ENCODE measurements at regions not wholly inside any gene's neighbourhood (a gene's known extent, or its start where the extent isn't known, plus 50 kb on each side); places are given as distances from the start of the nearest gene placed in this dataset.

DNA sequence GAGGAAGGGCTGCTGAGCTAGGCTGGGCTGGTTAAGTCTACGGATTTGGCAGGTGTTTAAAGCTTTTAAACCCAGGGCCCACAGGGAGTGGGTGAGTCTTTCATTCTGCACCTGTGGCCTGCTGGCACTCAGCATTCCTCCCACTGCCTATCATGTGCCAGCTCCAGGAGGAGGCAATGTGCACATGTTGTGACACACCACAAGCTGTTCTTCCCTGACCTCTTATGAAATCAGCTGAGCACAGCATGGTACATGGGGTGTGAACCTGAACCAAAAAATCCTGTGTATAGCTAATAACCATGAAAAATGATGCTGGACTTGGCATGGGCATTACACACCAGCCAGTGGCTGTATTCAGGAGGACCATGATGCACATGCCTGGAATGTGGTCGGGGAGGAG, 297.9 kb upstream of the MMADHC start:
- TF ChIP-seq, protein P1, sequence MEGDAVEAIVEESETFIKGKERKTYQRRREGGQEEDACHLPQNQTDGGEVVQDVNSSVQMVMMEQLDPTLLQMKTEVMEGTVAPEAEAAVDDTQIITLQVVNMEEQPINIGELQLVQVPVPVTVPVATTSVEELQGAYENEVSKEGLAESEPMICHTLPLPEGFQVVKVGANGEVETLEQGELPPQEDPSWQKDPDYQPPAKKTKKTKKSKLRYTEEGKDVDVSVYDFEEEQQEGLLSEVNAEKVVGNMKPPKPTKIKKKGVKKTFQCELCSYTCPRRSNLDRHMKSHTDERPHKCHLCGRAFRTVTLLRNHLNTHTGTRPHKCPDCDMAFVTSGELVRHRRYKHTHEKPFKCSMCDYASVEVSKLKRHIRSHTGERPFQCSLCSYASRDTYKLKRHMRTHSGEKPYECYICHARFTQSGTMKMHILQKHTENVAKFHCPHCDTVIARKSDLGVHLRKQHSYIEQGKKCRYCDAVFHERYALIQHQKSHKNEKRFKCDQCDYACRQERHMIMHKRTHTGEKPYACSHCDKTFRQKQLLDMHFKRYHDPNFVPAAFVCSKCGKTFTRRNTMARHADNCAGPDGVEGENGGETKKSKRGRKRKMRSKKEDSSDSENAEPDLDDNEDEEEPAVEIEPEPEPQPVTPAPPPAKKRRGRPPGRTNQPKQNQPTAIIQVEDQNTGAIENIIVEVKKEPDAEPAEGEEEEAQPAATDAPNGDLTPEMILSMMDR (IDR thresholded peaks at IDR 0.05; ENCODE audit: extremely low read depth, insufficient read depth, missing control alignments): no peak
- no peak for DNase-seq (ENCODE audit: low spot score)
- in situ Hi-C loops (cut with MboI; ENCODE audit: low pct_unique_long_range_greater_than_20kb, low sequenced_read_pairs, unreplicated experiment): no loop called here

DNA sequence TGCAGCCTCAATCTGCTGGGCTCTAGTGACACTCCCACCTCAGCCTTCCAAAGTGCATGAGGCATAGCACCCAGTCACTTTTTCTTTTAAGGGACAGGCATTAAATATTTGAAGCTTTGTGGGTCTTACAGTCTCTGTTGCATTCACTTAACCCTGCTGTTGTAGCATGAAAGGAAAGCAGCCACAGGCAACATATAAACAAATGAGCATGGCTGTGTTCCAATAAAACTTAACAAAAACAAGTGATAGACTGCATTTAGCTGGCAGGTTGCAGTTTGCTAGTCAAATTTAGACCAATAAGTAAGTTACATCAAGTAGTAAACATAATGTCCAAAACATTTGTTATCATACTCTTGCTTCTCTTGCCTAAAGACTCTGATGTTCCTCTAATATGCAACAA, 297.3 kb upstream of the MMADHC start:
- in situ Hi-C loops (cut with MboI; ENCODE audit: low pct_unique_long_range_greater_than_20kb, low sequenced_read_pairs, unreplicated experiment): no loop called here
- TF ChIP-seq, protein P1 (IDR thresholded peaks at IDR 0.05; ENCODE audit: extremely low read depth, insufficient read depth, missing control alignments): no peak
- DNase-seq (ENCODE audit: low spot score): no peak

DNA sequence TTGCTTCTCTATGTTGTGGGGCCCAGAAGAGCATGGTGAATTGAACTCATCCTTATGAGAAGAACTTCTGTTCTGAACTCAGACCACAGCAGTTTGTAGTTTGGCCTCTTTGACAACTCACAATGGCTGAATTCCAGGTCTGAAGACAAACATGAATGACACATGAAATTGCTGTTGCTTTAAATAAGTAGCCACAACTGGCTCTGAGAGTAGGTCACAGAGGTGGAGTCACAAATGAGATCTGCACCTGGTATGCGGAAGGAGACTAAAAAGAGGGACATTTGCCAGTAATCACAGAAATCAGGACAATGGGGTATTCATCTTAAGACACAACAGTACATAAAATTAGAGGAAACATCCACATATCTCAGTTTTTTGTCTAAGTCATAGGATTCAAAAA, 290.3 kb upstream of the MMADHC start:
- DNase-seq (ENCODE audit: low spot score): no peak
- TF ChIP-seq, protein P1 (IDR thresholded peaks at IDR 0.05; ENCODE audit: extremely low read depth, insufficient read depth, missing control alignments): no peak
- in situ Hi-C loops (cut with MboI; ENCODE audit: low pct_unique_long_range_greater_than_20kb, low sequenced_read_pairs, unreplicated experiment): no loop called here

DNA sequence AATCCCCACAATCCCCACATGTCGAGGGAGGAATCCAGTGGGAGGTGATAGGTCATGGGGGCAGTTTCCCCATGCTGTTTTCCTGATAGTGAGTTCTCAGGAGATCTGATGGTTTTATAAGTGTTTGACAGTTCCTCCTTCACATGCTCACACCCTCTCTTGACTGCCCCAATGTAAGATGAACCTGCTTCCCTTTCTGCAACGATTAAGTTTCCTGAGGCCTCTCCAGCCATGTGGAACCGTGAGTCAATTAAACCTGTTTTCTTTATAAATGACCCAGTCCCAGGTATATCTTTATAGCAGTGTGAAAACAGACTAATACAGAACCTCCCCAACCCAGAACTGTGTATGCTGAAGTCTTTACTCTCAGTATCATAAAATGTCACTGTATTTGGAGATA, 289.5 kb upstream of the MMADHC start:
- in situ Hi-C loops (cut with MboI; ENCODE audit: low pct_unique_long_range_greater_than_20kb, low sequenced_read_pairs, unreplicated experiment): no loop called here
- no peak for DNase-seq (ENCODE audit: low spot score)
- TF ChIP-seq, protein P1 (IDR thresholded peaks at IDR 0.05; ENCODE audit: extremely low read depth, insufficient read depth, missing control alignments): no peak

DNA sequence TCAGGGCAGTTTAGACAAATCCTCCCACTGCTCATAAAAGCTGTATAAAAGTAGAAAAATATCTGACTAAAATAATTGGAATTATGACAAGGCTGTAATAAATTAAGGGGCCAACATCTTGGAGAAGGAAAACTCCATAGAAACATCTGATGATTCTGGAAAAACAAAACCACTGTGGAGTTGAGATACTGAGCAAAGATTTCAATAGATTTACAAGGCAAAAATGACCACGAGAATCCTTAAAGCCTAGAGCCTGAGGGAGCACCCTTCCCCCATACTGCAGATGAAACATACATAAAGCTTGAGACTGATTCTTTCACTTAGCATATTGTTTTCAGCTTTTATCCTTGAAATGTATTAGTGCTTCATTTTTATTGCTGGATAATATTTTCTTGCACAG, 286.4 kb upstream of the MMADHC start:
- TF ChIP-seq, protein P1 (IDR thresholded peaks at IDR 0.05; ENCODE audit: extremely low read depth, insufficient read depth, missing control alignments): no peak
- DNase-seq (ENCODE audit: low spot score): no peak
- in situ Hi-C loops (cut with MboI; ENCODE audit: low pct_unique_long_range_greater_than_20kb, low sequenced_read_pairs, unreplicated experiment): no loop called here

DNA sequence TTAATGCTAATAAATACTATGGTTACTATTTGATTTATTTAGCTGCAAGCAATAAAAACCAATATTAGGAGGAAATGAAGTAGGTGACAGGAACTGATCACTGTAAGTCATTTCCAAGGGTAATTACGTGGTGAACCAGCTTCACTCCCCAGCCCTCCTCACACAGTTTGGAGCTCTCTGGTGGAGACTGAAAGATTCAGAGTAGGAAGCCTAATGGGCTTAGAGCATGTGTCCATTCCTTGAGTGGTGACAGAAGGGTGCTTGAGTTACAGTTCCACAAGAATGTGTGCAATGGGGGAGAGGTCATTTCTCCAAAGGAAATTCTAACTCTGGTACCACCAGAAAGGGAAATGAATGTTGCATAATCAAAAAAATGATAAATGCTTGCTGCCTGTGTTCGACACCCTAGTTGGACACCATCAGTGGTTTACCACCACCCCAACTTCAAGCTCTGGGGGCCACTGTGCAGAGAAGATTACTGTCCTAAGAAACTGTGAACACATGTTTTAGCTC, 285.1 kb upstream of the MMADHC start:
- no peak for DNase-seq (ENCODE audit: low spot score)
- TF ChIP-seq, protein P1 (IDR thresholded peaks at IDR 0.05; ENCODE audit: extremely low read depth, insufficient read depth, missing control alignments): no peak
- in situ Hi-C loops (cut with MboI; ENCODE audit: low pct_unique_long_range_greater_than_20kb, low sequenced_read_pairs, unreplicated experiment): no loop called here

DNA sequence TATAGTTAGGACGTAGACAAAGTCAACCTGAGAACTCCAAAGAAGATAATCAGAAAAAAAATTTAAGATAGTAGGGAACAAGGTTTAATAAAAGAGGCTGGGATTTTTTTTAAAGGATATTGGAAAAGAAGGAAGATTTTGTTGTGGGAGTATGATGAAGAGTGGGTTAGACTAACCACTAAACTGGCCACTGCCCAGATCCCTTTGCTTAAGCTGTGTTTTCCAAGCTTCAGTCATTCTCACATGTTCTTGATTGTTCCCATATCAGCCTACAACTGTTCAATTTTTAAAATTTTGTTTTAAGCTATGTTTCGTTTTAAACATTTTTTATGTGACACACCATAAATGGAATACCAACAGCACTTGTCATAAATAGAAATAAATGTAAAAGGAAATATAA, 284.5 kb upstream of the MMADHC start:
- TF ChIP-seq, protein P1 (IDR thresholded peaks at IDR 0.05; ENCODE audit: extremely low read depth, insufficient read depth, missing control alignments): no peak
- in situ Hi-C loops (cut with MboI; ENCODE audit: low pct_unique_long_range_greater_than_20kb, low sequenced_read_pairs, unreplicated experiment): no loop called here
- DNase-seq (ENCODE audit: low spot score): no peak

Measured in GM13977 (cell line).